Kidney epithelial cell (primary cell): ENCODE measurements at regions not wholly inside any gene's neighbourhood (a gene's known extent, or its start where the extent isn't known, plus 50 kb on each side); places are given as distances from the start of the nearest gene placed in this dataset.

Experiments
- DNase-seq: peaks from one replicate; pipeline ENCODE4 v3.0.0-alpha.2; 2010; ENCODE audit warnings: low read depth
- H3K27me3 ChIP-seq: 2 replicates; pipeline ENCODE4 v1.6.0; 2011; ENCODE audit warnings: low read length; ENCODE audit not compliant: control insufficient read depth, insufficient read depth
- H3K36me3 ChIP-seq: 2 replicates; pipeline ENCODE4 v1.5.1; 2011; ENCODE audit warnings: low read length; ENCODE audit not compliant: control insufficient read depth, insufficient read depth
- H3K4me3 ChIP-seq: 2 replicates; pipeline ENCODE4 v1.5.1; 2011; ENCODE audit warnings: low read depth, mild to moderate bottlenecking, control low read depth, low read length
- TF ChIP-seq, protein P1 (sequence below): IDR thresholded peaks from 2 replicates; pipeline ENCODE4 v1.5.1; 2011; ENCODE audit warnings: mild to moderate bottlenecking, moderate library complexity, low read length, control low read depth, inconsistent platforms; ENCODE audit not compliant: insufficient read depth, poor library complexity, severe bottlenecking

DNA sequence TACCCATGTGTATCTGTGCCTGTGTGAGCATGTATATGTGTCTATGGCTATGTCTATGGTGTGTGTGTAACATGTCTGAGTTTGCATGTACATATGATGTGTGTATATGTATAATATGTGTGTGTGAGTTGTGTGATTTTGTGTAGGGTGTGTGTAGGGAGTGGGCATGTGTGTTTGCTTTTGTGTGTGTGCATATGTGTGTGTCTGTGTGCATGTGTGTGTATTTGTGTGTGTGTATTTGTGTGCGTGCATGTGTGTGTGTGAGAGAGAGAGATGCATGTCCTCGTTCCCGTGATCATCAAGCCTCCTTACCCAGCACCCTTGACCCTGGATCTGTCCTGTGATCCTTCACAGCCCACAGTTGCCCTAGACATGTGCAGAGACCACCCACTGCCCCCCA is 79.5 kb downstream of the LINGO1 start:
- Histone ChIP-seq H3K4me3 (no peak overlapping the region), H3K27me3 (peaks cover 8% of the 10 kb centered on the region), H3K36me3 (no peaks in the 10 kb centered on the region)
- DNase-seq, result no peak
- TF ChIP-seq, protein P1, sequence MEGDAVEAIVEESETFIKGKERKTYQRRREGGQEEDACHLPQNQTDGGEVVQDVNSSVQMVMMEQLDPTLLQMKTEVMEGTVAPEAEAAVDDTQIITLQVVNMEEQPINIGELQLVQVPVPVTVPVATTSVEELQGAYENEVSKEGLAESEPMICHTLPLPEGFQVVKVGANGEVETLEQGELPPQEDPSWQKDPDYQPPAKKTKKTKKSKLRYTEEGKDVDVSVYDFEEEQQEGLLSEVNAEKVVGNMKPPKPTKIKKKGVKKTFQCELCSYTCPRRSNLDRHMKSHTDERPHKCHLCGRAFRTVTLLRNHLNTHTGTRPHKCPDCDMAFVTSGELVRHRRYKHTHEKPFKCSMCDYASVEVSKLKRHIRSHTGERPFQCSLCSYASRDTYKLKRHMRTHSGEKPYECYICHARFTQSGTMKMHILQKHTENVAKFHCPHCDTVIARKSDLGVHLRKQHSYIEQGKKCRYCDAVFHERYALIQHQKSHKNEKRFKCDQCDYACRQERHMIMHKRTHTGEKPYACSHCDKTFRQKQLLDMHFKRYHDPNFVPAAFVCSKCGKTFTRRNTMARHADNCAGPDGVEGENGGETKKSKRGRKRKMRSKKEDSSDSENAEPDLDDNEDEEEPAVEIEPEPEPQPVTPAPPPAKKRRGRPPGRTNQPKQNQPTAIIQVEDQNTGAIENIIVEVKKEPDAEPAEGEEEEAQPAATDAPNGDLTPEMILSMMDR, result no peak

DNA sequence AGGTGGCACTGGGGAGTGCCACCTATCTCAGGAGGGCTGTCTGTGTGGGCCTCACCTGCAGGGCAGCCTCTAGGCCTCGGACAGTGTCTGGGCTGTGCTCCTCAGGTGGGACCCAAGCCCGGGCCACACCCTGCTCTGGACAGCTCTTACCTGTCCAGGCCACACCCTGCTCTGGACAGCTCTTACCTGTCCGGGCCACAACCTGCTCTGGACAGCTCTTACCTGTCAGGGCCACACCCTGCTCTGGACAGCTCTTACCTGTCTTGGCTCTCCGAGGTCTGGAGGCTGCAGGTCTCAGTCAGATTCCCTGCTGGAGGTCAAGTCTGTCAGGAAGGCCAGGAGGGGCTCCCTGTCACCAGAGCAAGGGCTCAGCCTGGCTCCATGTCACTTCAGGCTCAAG is 80.6 kb downstream of the LINGO1 start:
- Histone ChIP-seq H3K4me3 (no peak overlapping the region), H3K36me3 (no peaks in the 10 kb centered on the region), H3K27me3 (peaks cover 10% of the 10 kb centered on the region)
- TF ChIP-seq, protein P1, result no peak
- DNase-seq, result no peak

DNA sequence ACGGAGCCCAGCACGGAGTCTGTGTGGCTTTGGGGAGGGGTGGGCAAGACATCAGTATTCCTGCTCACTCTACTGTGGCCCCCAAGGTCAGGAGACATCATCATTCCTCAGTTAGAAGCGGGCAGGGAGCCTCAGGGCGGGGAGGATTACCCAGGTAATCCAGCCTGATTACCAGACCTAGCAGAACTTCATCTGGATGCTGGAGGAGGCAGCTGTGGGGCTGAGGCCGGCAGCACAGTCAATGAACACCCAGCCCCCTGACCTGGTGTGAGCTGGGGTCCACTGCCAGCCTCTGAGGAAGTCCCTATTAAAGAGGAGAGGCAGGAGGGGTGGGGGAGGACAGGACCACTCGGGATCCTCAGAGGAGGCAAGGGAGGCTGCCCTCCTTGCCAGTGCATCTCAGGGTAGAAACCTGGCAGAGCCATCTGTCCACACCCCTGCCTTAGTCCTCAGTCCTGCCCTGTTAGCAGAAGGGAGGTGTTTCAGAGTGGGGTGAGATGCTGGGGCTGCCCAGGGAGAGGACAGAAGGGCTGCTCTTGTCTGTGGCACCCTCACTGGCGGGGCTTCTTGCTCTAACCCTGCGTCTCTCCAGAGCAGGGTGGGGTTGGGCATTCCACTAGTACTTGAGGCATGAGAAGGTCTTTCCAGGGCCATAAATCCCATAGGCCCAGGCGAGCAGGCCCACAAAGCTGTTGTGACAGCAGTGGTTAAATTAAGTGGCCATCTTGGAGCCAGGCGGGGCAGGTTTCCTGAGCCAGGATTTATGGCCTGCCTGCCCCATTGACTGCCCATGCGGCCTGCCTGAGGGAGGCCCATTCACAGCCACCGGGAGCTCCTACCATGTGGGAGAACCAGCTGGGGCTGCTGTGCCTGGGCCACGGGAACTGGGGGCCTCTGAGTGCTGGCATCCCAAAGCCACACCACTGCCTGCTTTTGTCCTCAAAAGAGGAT is 82.1 kb downstream of the LINGO1 start:
- Histone ChIP-seq H3K36me3 (no peaks in the 10 kb centered on the region), H3K4me3 (no peak overlapping the region), H3K27me3 (peaks cover 10% of the 10 kb centered on the region)
- DNase-seq, result no peak
- TF ChIP-seq, protein P1, result no peak

DNA sequence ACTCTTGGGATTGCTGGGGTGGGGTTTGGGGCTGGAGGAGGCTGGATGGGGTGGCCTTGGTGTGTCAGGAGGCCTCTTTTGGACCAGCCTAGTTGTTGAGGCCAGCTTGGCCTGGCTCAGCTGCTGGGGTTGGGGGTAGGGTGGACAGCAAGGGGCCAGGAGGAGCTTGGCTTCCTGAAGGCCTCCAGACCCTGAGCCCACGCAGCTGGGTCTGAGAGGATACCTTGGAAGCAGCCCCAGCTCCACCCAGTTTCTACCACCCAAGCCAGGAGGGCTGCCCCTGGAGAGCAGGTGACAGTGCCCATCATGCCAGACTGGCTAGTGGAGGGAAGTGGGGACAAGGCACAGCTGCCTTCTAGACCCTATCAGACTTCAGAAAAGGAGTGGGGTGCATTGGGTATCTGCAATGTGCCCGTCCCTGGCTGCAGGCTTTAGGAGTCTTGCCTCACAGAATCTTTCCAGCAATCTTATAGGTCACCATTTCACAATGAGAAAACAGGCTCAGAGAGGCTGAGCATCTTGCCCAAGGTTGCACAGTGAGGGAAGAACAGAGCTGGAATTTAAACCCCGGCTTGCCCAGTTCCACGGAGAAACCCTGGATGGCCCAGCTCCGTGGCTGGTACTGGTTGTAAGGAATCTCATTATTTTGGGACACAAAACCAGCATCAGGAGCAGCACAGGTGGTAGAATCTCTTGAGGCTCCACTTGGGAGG is 83.0 kb downstream of the LINGO1 start:
- H3K27me3 ChIP-seq, result peaks cover 10% of the 10 kb centered on the region
- H3K4me3 ChIP-seq, result no peak overlapping the region
- H3K36me3 ChIP-seq, result no peaks in the 10 kb centered on the region
- DNase-seq, result no peak
- TF ChIP-seq, protein P1, result no peak

DNA sequence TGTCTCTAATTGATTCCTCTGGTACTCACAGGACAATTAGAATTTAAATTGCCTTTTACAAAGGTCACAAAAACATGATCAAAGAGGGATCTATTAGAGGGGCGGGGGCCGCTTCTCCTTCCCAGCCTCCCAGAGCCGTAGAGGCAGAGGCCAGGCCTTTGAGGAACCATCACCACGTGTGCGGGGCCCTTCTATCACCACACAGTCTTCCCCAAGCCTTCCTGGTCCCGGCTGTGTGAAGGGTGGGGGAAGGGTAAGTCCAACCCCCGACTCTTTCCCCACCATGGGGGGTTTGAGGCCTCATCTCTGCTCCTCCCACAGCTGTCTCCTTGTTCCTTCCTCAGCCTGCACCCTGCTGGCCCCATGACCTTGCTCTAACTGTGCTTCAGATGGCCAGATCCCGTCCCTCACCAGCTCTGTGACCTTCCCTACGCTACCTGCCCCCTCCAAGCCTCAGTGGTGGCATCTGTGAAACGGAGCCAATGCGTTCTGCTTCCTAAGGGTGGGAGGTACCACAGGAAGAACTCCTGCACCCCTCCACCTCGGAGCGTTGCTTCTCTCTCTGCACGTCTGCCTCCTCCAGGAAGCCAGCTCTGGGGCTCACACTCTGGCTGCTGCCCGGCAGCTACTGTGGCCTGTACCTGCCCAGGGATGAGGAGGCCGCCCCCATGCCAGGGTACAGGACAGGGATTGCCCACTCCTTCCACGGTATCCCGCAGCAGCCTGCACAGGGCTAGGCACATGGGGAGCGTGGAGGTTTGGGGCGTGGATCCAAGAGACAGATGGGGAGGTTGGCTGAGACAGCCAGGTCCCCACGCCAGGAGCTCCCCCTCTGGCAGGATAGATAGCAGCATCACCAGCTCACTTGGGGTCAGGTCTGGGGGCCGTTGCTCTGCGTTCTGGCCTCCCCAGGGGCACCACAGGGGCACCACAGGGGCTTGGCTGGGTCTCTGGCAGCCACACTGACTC is 83.8 kb downstream of the LINGO1 start:
- Histone ChIP-seq H3K4me3 (no peak overlapping the region), H3K27me3 (peaks cover 10% of the 10 kb centered on the region), H3K36me3 (no peaks in the 10 kb centered on the region)
- TF ChIP-seq, protein P1, result no peak
- no peak for DNase-seq
